ENCODE measurements at regions not wholly inside any gene's neighbourhood (a gene's known extent, or its start where the extent isn't known, plus 50 kb on each side); places are given as distances from the start of the nearest gene placed in this dataset.
"Not testable (repeated sequence)": the region's sequence is repeated elsewhere in the genome, so short reads cannot be mapped to it uniquely, and the experiment has no call there.

- intact Hi-C loops (cut with micrococcal nuclease) = no loop called here
- ATAC-seq (no peak), DNase-seq (no peak)
These were observed 238.9 kb upstream of the ADCY2 start for GRCh38 chr5:7157083-7157482.

GRCh38 chr5:7169240-7169878 lies 226.6 kb upstream of the ADCY2 start:
- DNase-seq (no peak), ATAC-seq (no peak)
- intact Hi-C loops (cut with micrococcal nuclease) = no loop called here

GRCh38 chr5:7170785-7171184 lies 225.2 kb upstream of the ADCY2 start:
- intact Hi-C loops (cut with micrococcal nuclease); ATAC-seq; DNase-seq: not testable (repeated sequence)

- no peak for ATAC-seq
- intact Hi-C loops (cut with micrococcal nuclease) = no loop called here
- no peak for DNase-seq
These were observed 216.6 kb upstream of the ADCY2 start for GRCh38 chr5:7179364-7179763.

GRCh38 chr5:7181841-7182240 lies 214.1 kb upstream of the ADCY2 start:
- DNase-seq (no peak), ATAC-seq (no peak)
- intact Hi-C loops (cut with micrococcal nuclease) = no loop called here

- DNase-seq (no peak), ATAC-seq (no peak)
- intact Hi-C loops (cut with micrococcal nuclease) = no loop called here
These were observed 210.2 kb upstream of the ADCY2 start for GRCh38 chr5:7185742-7186141.

GRCh38 chr5:7186818-7187217 lies 209.1 kb upstream of the ADCY2 start:
- no peak for DNase-seq
- no peak for ATAC-seq
- intact Hi-C loops (cut with micrococcal nuclease) = no loop called here

GRCh38 chr5:7190712-7191250 lies 205.2 kb upstream of the ADCY2 start:
- ATAC-seq (no peak), DNase-seq (no peak)
- intact Hi-C loops (cut with micrococcal nuclease) = no loop called here

- DNase-seq (no peak), ATAC-seq (no peak)
- intact Hi-C loops (cut with micrococcal nuclease) = no loop called here
These were observed 203.9 kb upstream of the ADCY2 start for GRCh38 chr5:7192016-7192415.

GRCh38 chr5:7202846-7203245 lies 193.1 kb upstream of the ADCY2 start:
- ATAC-seq (no peak), DNase-seq (no peak)
- intact Hi-C loops (cut with micrococcal nuclease) = no loop called here

- no peak for ATAC-seq
- DNase-seq = no peak
- intact Hi-C loops (cut with micrococcal nuclease) = no loop called here
These were observed 188.0 kb upstream of the ADCY2 start for GRCh38 chr5:7207979-7208378.

GRCh38 chr5:7208938-7209337 lies 187.0 kb upstream of the ADCY2 start:
- ATAC-seq (peak; percentile 51), DNase-seq (peak; percentile 41)
- intact Hi-C loops (cut with micrococcal nuclease) = no loop called here

- intact Hi-C loops (cut with micrococcal nuclease) = no loop called here
- ATAC-seq (peak; percentile 58), DNase-seq (no peak)
These were observed 186.3 kb upstream of the ADCY2 start for GRCh38 chr5:7209658-7210057.

- no peak for ATAC-seq
- DNase-seq = no peak
- intact Hi-C loops (cut with micrococcal nuclease) = no loop called here
These were observed 185.4 kb upstream of the ADCY2 start for GRCh38 chr5:7210549-7210948.

GRCh38 chr5:7213525-7213924 lies 182.4 kb upstream of the ADCY2 start:
- DNase-seq (no peak), ATAC-seq (no peak)
- intact Hi-C loops (cut with micrococcal nuclease) = no loop called here

GRCh38 chr5:7214906-7215416 lies 181.0 kb upstream of the ADCY2 start:
- no peak for ATAC-seq
- intact Hi-C loops (cut with micrococcal nuclease) = no loop called here
- DNase-seq = no peak

- ATAC-seq (no peak), DNase-seq (no peak)
- intact Hi-C loops (cut with micrococcal nuclease) = no loop called here
These were observed 177.8 kb upstream of the ADCY2 start for GRCh38 chr5:7218141-7218540.

- ATAC-seq = no peak
- intact Hi-C loops (cut with micrococcal nuclease) = no loop called here
- DNase-seq = no peak
These were observed 175.8 kb upstream of the ADCY2 start for GRCh38 chr5:7220156-7220555.

- intact Hi-C loops (cut with micrococcal nuclease) = no loop called here
- DNase-seq = no peak
- ATAC-seq = no peak
These were observed 174.9 kb upstream of the ADCY2 start for GRCh38 chr5:7221041-7221440.

- ATAC-seq = no peak
- DNase-seq = no peak
- intact Hi-C loops (cut with micrococcal nuclease) = no loop called here
These were observed 170.1 kb upstream of the ADCY2 start for GRCh38 chr5:7225826-7226225.

- no peak for ATAC-seq
- intact Hi-C loops (cut with micrococcal nuclease) = no loop called here
These were observed 153.7 kb upstream of the ADCY2 start for GRCh38 chr5:7242118-7242710.

More at GRCh38 chr5:7242118-7242710, 153.7 kb upstream of the ADCY2 start:
- DNase-seq = no peak
